GM23338 (cell line): ENCODE measurements at regions not wholly inside any gene's neighbourhood (a gene's known extent, or its start where the extent isn't known, plus 50 kb on each side); places are given as distances from the start of the nearest gene placed in this dataset.

Experiments
- ATAC-seq: fragments of 200-7000 bp; cut with Tn5 transposase; 3 replicates; pipeline ENCODE4 v1.9.1; 2020
- DNase-seq: peaks from one replicate; pipeline ENCODE4 v3.0.0-alpha.2; 2015; ENCODE audit warnings: low spot score
- H2AFZ ChIP-seq: fragments of 200-600 bp; sonication (generic); 2 replicates; pipeline ENCODE4 v1.8.0; 2016; ENCODE audit warnings: antibody characterized with exemption, mild to moderate bottlenecking, moderate library complexity
- H3F3A ChIP-seq: fragments of 200-600 bp; sonication (generic); replicated peaks from 2 replicates; pipeline ENCODE4 v1.8.0; 2017; ENCODE audit warnings: antibody characterized with exemption, mixed run types, low read depth
- H3K27ac ChIP-seq: fragments of 200-600 bp; sonication (generic); 2 replicates; pipeline ENCODE4 v1.6.1; 2016; ENCODE audit warnings: low read depth
- H3K27me3 ChIP-seq: fragments of 200-600 bp; sonication (generic); 2 replicates; pipeline ENCODE4 v1.8.0; 2016; ENCODE audit warnings: mild to moderate bottlenecking, mixed run types, moderate library complexity; ENCODE audit not compliant: insufficient read depth
- H3K36me3 ChIP-seq: fragments of 200-600 bp; sonication (generic); 2 replicates; pipeline ENCODE4 v1.8.0; 2016; ENCODE audit warnings: mild to moderate bottlenecking; ENCODE audit not compliant: insufficient read depth
- H3K4me1 ChIP-seq: fragments of 200-600 bp; sonication (generic); 2 replicates; pipeline ENCODE4 v1.8.0; 2016; ENCODE audit warnings: mild to moderate bottlenecking, moderate library complexity; ENCODE audit not compliant: insufficient read depth
- H3K4me2 ChIP-seq: fragments of 200-600 bp; sonication (generic); 2 replicates; pipeline ENCODE4 v1.7.1; 2017; ENCODE audit warnings: mixed run types
- H3K4me3 ChIP-seq: fragments of 200-600 bp; sonication (generic); 2 replicates; pipeline ENCODE4 v1.6.1; 2016; ENCODE audit warnings: mixed run types
- H3K79me2 ChIP-seq: fragments of 200-600 bp; sonication (generic); replicated peaks from 2 replicates; pipeline ENCODE4 v1.8.0; 2017; ENCODE audit warnings: mild to moderate bottlenecking; ENCODE audit not compliant: insufficient read depth
- H3K9me2 ChIP-seq: fragments of 200-600 bp; sonication (generic); 2 replicates; pipeline ENCODE4 v1.8.0; 2017; ENCODE audit not compliant: insufficient read depth
- H4K20me1 ChIP-seq: fragments of 200-600 bp; sonication (generic); replicated peaks from 2 replicates; pipeline ENCODE4 v1.8.0; 2017; ENCODE audit warnings: mild to moderate bottlenecking; ENCODE audit not compliant: insufficient read depth
- H3K27ac Mint-ChIP-seq: 2 replicates; pipeline ENCODE4 v1.8.0; 2020; ENCODE audit warnings: inconsistent platforms, mild to moderate bottlenecking, moderate library complexity, mixed read lengths
- H3K27me3 Mint-ChIP-seq: 3 replicates; pipeline ENCODE4 v1.8.0; 2022; ENCODE audit warnings: low read depth, mild to moderate bottlenecking, moderate library complexity, mixed read lengths, inconsistent platforms; ENCODE audit not compliant: insufficient read depth, poor library complexity
- H3K36me3 Mint-ChIP-seq: 3 replicates; pipeline ENCODE4 v1.8.0; 2021; ENCODE audit warnings: low read depth, mild to moderate bottlenecking, inconsistent platforms, moderate library complexity, mixed read lengths
- H3K4me1 Mint-ChIP-seq: 3 replicates; pipeline ENCODE4 v1.8.0; 2020; ENCODE audit warnings: mild to moderate bottlenecking, inconsistent platforms, mixed read lengths
- H3K4me3 Mint-ChIP-seq: 3 replicates; pipeline ENCODE4 v1.8.0; 2021; ENCODE audit warnings: moderate library complexity, mild to moderate bottlenecking, inconsistent platforms, mixed read lengths
- H3K9me3 Mint-ChIP-seq: 3 replicates; pipeline ENCODE4 v1.8.0; 2020; ENCODE audit warnings: moderate library complexity, mild to moderate bottlenecking, inconsistent platforms, mixed read lengths
- CREB1 ChIP-seq: fragments of 250-450 bp; sonication (Bioruptor Pico); IDR thresholded peaks from 2 replicates; pipeline ENCODE4 v1.5.0; 2020; ENCODE audit warnings: low read depth, mild to moderate bottlenecking, moderate library complexity
- EZH2 ChIP-seq: fragments of 200-600 bp; sonication (generic); IDR thresholded peaks from one replicate; pipeline ENCODE4 v1.8.0; 2017; ENCODE audit warnings: antibody characterized with exemption, mild to moderate bottlenecking, low read depth; ENCODE audit not compliant: unreplicated experiment
- EZH2phosphoT487 ChIP-seq: fragments of 200-600 bp; sonication (generic); IDR thresholded peaks from one replicate; pipeline ENCODE4 v1.8.1; 2018; ENCODE audit warnings: antibody characterized with exemption; ENCODE audit not compliant: unreplicated experiment
- NANOG ChIP-seq: IDR thresholded peaks from 2 replicates; pipeline ENCODE4 v1.6.1; 2016; ENCODE audit warnings: antibody characterized with exemption, borderline replicate concordance
- STAT1 ChIP-seq: IDR thresholded peaks from one replicate; pipeline ENCODE4 v1.6.1; 2016; ENCODE audit warnings: antibody characterized with exemption; ENCODE audit not compliant: unreplicated experiment
- ZNF114 ChIP-seq: fragments of 250-450 bp; sonication (Bioruptor Pico); IDR thresholded peaks from 2 replicates; pipeline ENCODE4 v1.5.0; 2020; ENCODE audit warnings: mild to moderate bottlenecking, moderate library complexity
- TF ChIP-seq, protein P1 (sequence below): IDR thresholded peaks from 2 replicates; pipeline ENCODE4 v1.6.1; 2016; ENCODE audit warnings: antibody characterized with exemption
- TF ChIP-seq, protein P2 (sequence below): fragments of 250-450 bp; sonication (Bioruptor Pico); IDR thresholded peaks from 2 replicates; pipeline ENCODE4 v1.5.0; 2020; ENCODE audit warnings: mild to moderate bottlenecking, moderate library complexity

DNA sequence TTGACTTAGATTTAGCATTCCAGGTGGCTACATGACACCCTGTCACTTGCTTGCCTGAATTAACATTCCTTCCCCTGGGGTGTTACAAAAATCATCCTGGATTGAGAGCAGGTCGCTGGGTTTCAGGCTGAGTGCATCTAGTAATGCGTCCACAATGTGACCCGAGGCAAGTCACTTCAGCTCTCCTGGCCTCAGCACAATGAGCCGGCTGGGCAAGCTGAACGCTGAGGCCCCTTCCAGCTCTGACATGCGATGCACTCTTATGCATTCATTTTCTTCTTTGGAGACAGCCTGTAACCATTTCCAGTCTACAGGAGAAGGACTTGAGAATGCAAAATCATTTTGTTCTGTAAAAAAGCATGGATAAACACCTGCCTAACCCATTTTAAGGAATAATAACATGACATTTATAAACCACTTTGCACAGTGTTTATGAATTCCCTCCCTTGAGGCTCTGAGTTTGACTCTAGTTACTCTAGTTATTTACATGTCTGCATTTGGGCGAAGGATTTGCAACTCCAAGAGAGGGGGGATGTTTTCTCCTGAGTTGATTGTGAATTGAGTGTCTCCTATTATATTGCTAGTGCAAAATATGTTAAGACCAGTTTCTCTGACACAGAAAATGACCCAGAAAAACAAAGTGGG is 63.0 kb upstream of the CPO start:
- Mint-ChIP-seq H3K9me3 (no peaks in the 10 kb centered on the region), H3K36me3 (no peaks in the 10 kb centered on the region), H3K4me1 (peaks cover 12% of the 10 kb centered on the region), H3K27ac (no peak overlapping the region), H3K4me3 (no peak overlapping the region), H3K27me3 (no peaks in the 10 kb centered on the region)
- H4K20me1 ChIP-seq, result no peaks in the 10 kb centered on the region
- H3K27me3 ChIP-seq, result no peaks in the 10 kb centered on the region
- no peaks in the 10 kb centered on the region for H3F3A ChIP-seq
- peak overlapping the region; percentile 82; the same call in 1 of the 2 replicates for H2AFZ ChIP-seq
- no peak overlapping the region for H3K4me3 ChIP-seq
- 0 out of 2 replicates have a peak, but pooled peaks cover 2% of the 10 kb centered on the region for H3K9me2 ChIP-seq
- DNase-seq (peak; percentile 37), ATAC-seq (peak; percentile 76)
- H3K4me2 ChIP-seq, result peak overlapping the region; percentile 72
- H3K27ac ChIP-seq, result peak overlapping the region; percentile 13; the same call in 1 of the 2 replicates
- H3K79me2 ChIP-seq, result no peaks in the 10 kb centered on the region
- TF ChIP-seq, protein P1, sequence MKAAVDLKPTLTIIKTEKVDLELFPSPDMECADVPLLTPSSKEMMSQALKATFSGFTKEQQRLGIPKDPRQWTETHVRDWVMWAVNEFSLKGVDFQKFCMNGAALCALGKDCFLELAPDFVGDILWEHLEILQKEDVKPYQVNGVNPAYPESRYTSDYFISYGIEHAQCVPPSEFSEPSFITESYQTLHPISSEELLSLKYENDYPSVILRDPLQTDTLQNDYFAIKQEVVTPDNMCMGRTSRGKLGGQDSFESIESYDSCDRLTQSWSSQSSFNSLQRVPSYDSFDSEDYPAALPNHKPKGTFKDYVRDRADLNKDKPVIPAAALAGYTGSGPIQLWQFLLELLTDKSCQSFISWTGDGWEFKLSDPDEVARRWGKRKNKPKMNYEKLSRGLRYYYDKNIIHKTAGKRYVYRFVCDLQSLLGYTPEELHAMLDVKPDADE, result no peak
- TF ChIP-seq CREB1 (CRISPR knock-in tag) (no peak), ZNF114 (CRISPR knock-in tag) (no peak), STAT1 (no peak), EZH2phosphoT487 (no peak), NANOG (no peak), EZH2 (no peak)
- TF ChIP-seq, protein P2, sequence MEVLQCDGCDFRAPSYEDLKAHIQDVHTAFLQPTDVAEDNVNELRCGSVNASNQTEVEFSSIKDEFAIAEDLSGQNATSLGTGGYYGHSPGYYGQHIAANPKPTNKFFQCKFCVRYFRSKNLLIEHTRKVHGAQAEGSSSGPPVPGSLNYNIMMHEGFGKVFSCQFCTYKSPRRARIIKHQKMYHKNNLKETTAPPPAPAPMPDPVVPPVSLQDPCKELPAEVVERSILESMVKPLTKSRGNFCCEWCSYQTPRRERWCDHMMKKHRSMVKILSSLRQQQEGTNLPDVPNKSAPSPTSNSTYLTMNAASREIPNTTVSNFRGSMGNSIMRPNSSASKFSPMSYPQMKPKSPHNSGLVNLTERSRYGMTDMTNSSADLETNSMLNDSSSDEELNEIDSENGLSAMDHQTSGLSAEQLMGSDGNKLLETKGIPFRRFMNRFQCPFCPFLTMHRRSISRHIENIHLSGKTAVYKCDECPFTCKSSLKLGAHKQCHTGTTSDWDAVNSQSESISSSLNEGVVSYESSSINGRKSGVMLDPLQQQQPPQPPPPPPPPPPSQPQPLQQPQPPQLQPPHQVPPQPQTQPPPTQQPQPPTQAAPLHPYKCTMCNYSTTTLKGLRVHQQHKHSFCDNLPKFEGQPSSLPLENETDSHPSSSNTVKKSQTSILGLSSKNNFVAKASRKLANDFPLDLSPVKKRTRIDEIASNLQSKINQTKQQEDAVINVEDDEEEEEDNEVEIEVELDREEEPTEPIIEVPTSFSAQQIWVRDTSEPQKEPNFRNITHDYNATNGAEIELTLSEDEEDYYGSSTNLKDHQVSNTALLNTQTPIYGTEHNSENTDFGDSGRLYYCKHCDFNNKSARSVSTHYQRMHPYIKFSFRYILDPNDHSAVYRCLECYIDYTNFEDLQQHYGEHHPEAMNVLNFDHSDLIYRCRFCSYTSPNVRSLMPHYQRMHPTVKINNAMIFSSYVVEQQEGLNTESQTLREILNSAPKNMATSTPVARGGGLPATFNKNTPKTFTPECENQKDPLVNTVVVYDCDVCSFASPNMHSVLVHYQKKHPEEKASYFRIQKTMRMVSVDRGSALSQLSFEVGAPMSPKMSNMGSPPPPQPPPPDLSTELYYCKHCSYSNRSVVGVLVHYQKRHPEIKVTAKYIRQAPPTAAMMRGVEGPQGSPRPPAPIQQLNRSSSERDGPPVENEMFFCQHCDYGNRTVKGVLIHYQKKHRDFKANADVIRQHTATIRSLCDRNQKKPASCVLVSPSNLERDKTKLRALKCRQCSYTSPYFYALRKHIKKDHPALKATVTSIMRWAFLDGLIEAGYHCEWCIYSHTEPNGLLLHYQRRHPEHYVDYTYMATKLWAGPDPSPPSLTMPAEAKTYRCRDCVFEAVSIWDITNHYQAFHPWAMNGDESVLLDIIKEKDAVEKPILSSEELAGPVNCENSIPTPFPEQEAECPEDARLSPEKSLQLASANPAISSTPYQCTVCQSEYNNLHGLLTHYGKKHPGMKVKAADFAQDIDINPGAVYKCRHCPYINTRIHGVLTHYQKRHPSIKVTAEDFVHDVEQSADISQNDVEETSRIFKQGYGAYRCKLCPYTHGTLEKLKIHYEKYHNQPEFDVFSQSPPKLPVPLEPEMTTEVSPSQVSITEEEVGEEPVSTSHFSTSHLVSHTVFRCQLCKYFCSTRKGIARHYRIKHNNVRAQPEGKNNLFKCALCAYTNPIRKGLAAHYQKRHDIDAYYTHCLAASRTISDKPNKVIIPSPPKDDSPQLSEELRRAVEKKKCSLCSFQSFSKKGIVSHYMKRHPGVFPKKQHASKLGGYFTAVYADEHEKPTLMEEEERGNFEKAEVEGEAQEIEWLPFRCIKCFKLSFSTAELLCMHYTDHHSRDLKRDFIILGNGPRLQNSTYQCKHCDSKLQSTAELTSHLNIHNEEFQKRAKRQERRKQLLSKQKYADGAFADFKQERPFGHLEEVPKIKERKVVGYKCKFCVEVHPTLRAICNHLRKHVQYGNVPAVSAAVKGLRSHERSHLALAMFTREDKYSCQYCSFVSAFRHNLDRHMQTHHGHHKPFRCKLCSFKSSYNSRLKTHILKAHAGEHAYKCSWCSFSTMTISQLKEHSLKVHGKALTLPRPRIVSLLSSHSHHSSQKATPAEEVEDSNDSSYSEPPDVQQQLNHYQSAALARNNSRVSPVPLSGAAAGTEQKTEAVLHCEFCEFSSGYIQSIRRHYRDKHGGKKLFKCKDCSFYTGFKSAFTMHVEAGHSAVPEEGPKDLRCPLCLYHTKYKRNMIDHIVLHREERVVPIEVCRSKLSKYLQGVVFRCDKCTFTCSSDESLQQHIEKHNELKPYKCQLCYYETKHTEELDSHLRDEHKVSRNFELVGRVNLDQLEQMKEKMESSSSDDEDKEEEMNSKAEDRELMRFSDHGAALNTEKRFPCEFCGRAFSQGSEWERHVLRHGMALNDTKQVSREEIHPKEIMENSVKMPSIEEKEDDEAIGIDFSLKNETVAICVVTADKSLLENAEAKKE (CRISPR knock-in tag), result no peak
- H3K36me3 ChIP-seq, result no peaks in the 10 kb centered on the region
- peaks cover 15% of the 10 kb centered on the region for H3K4me1 ChIP-seq
